HG02798 (cell line): ENCODE measurements at regions not wholly inside any gene's neighbourhood (a gene's known extent, or its start where the extent isn't known, plus 50 kb on each side); places are given as distances from the start of the nearest gene placed in this dataset.

Experiments
- ATAC-seq: cut with Tn5 transposase; IDR thresholded peaks from one replicate; pipeline ENCODE4 v1.9.1; 2021; ENCODE audit warnings: mild to moderate bottlenecking; ENCODE audit not compliant: unreplicated experiment, poor library complexity

DNA sequence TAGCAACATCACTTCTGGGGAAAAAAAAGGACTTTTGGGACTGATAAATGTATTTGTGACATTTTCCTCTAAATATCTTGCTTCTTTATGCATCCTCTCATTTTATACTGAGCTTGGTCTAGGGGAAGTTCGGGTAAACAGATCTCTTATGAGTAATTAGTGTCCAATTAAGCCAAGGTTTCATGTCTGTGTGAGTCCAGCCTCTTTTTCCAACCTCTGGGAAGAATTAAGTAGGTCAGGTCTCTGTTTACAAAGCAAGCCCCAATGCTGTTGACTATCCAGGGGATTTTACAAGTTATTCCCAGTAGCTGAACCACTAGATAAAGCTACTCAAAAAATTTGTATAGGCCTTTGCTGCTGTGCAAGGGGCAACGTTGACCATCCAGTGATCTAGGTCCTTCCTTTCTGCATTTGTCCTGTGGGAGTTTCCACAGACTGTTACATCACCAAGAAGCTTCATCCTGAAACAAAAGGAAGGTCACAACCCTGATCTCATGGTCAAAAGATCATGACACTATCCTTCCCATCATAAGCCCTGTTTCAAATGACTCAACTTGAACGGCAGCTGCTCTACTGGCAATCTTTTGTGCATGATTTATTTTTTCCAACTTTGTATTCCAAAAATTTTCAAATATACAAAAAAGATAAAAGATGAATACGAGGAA lies 74.3 kb downstream of the ETS2 start:
- ATAC-seq, result no peak

DNA sequence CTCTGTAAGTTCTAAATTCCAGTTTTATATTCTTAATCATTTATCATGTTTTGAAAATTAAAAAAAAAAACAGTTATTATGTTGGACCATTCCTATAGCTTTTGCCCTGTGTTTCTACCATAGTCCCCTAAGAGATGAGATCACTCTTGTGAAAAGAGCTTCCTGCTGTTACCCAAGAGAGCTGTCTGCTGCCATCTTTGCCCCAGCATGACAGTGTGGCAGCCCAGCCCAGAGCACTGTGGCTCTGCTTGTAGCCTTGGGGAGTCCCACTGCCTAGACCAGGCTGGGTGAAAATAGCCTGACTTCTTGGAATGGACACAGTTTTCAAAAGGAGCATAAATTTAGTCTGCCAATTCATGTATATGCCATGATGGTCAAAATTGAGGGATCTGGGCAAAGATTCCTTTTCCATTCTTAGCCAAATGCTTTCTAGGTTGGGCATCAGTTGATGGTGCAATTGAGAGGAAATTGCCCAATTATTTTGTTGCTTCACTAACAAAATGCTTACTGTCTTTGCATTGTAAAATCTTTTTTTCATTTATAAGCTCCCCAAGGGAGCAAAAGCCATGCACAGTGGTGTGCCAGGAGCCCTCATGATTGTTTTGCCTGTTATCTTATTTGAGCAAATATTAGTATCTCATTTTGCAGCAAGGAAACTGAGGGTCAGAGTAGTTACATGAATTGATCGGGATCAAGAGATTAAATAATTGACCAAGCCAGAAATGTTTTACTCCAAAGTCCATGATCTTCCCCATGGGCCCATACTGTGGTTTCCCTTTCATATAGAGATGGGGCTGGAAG lies 72.8 kb downstream of the ETS2 start:
- ATAC-seq, result no peak

DNA sequence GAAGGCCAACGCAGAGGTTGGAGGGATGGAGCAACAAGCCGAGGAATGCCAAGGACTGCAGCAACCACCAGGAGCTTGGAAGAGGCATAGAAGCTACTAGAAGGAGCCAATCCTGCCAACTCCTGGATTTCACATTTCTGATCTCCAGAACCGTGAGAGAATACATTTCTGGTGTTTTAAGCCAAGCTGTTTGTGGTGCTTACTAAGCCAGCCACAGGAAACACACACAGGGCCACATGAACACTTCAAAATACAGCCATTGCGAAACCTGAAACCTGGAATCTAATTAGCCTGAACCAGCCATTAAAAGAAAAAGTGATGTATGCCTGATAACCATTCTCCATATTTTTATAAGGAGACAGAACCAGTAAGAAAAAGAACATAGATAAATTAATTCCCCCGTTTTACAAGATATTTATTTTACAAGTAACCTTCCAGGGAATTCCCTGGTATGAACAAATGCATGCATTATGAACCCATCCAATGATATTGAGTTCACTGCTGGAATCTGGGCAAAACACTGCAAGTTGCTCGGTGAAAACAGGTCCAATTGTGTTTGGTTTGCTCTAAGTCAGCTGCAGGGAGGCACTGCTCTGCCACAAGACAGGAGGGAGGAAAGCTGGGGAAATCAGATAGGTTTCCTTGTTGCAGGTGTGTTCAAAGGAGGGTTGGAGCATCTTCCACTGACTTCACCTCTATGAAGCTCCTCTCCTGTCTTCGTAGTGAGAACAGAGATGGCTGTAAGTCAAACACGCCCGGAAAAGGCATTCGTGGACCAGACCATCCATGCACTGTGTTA lies 70.2 kb downstream of the ETS2 start:
- no peak for ATAC-seq
